BLaER1 (cell line): ENCODE measurements at regions not wholly inside any gene's neighbourhood (a gene's known extent, or its start where the extent isn't known, plus 50 kb on each side); places are given as distances from the start of the nearest gene placed in this dataset.

Source experiments
- H3K27ac ChIP-seq: shearing (Covaris generic); formaldehyde crosslinking; 2 replicates; pipeline ENCODE4 v1.8.1; 2022
- H3K27me3 ChIP-seq: shearing (Covaris generic); formaldehyde crosslinking; 2 replicates; pipeline ENCODE4 v1.8.1; 2022
- H3K36me3 ChIP-seq: shearing (Covaris generic); formaldehyde crosslinking; 2 replicates; pipeline ENCODE4 v1.8.1; 2022
- H3K4me1 ChIP-seq: shearing (Covaris generic); formaldehyde crosslinking; 2 replicates; pipeline ENCODE4 v1.8.1; 2022
- H3K4me2 ChIP-seq: shearing (Covaris generic); formaldehyde crosslinking; 2 replicates; pipeline ENCODE4 v1.8.1; 2022
- H3K4me3 ChIP-seq: shearing (Covaris generic); formaldehyde crosslinking; 2 replicates; pipeline ENCODE4 v1.8.1; 2022
- H3K9ac ChIP-seq: shearing (Covaris generic); formaldehyde crosslinking; 2 replicates; pipeline ENCODE4 v1.8.1; 2022
- H3K9me3 ChIP-seq: shearing (Covaris generic); formaldehyde crosslinking; 2 replicates; pipeline ENCODE4 v1.8.1; 2022
- H4K20me1 ChIP-seq: shearing (Covaris generic); formaldehyde crosslinking; 2 replicates; pipeline ENCODE4 v1.8.1; 2022
- Cebpa-rat ChIP-seq: shearing (Covaris generic); IDR thresholded peaks from 2 replicates; pipeline ENCODE4 v1.8.1; 2022

- H3K9me3 ChIP-seq: no peaks in the 10 kb centered on the region
- H4K20me1 ChIP-seq: no peaks in the 10 kb centered on the region
- H3K9ac ChIP-seq: no peak overlapping the region
- H3K27me3 ChIP-seq: no peaks in the 10 kb centered on the region
- no peak overlapping the region for H3K4me2 ChIP-seq
- H3K4me3 ChIP-seq: no peak overlapping the region
- H3K36me3 ChIP-seq: no peaks in the 10 kb centered on the region
- TF ChIP-seq Cebpa-rat: no peak
- no peak overlapping the region for H3K27ac ChIP-seq
- H3K4me1 ChIP-seq: no peaks in the 10 kb centered on the region
Observed at GRCh38 chr5:4150067-4150466, 554.4 kb downstream of the IRX1 start.

- Histone ChIP-seq H3K4me2 (no peak overlapping the region), H3K4me3 (no peak overlapping the region), H3K9ac (no peak overlapping the region), H3K9me3 (no peaks in the 10 kb centered on the region), H3K4me1 (peaks cover 2% of the 10 kb centered on the region; the same call in 1 of the 2 replicates), H3K36me3 (no peaks in the 10 kb centered on the region), H4K20me1 (no peaks in the 10 kb centered on the region), H3K27me3 (no peaks in the 10 kb centered on the region), H3K27ac (no peak overlapping the region)
- no peak for TF ChIP-seq Cebpa-rat
Observed at GRCh38 chr5:4156153-4156552, 560.5 kb downstream of the IRX1 start.

- Histone ChIP-seq H4K20me1 (no peaks in the 10 kb centered on the region), H3K27me3 (no peaks in the 10 kb centered on the region), H3K9ac (no peak overlapping the region), H3K27ac (no peak overlapping the region), H3K4me3 (no peak overlapping the region), H3K36me3 (no peaks in the 10 kb centered on the region), H3K4me2 (no peak overlapping the region), H3K9me3 (no peaks in the 10 kb centered on the region), H3K4me1 (peaks cover 6% of the 10 kb centered on the region; the same call in 1 of the 2 replicates)
- TF ChIP-seq Cebpa-rat: no peak
Observed at GRCh38 chr5:4156889-4157288, 561.3 kb downstream of the IRX1 start.

GRCh38 chr5:4158750-4159447, 563.3 kb downstream of the IRX1 start:
- Histone ChIP-seq H3K9me3 (no peaks in the 10 kb centered on the region), H3K27ac (no peak overlapping the region), H3K27me3 (no peaks in the 10 kb centered on the region), H3K9ac (no peak overlapping the region), H3K36me3 (no peaks in the 10 kb centered on the region), H4K20me1 (no peaks in the 10 kb centered on the region), H3K4me3 (no peak overlapping the region), H3K4me1 (peaks cover 6% of the 10 kb centered on the region; the same call in 1 of the 2 replicates), H3K4me2 (no peak overlapping the region)
- TF ChIP-seq Cebpa-rat: no peak

- Histone ChIP-seq H3K9ac (no peak overlapping the region), H3K4me2 (no peak overlapping the region), H3K4me3 (no peak overlapping the region), H4K20me1 (no peaks in the 10 kb centered on the region), H3K27me3 (no peaks in the 10 kb centered on the region), H3K27ac (no peak overlapping the region), H3K4me1 (peaks cover 6% of the 10 kb centered on the region; the same call in 1 of the 2 replicates), H3K9me3 (no peaks in the 10 kb centered on the region), H3K36me3 (no peaks in the 10 kb centered on the region)
- no peak for TF ChIP-seq Cebpa-rat
Observed at GRCh38 chr5:4159681-4160080, 564.0 kb downstream of the IRX1 start.

GRCh38 chr5:4164167-4164566, 568.5 kb downstream of the IRX1 start:
- TF ChIP-seq Cebpa-rat: no peak
- Histone ChIP-seq H3K9ac (no peak overlapping the region), H3K36me3 (no peaks in the 10 kb centered on the region), H3K27ac (no peak overlapping the region), H3K9me3 (no peaks in the 10 kb centered on the region), H3K27me3 (no peaks in the 10 kb centered on the region), H3K4me3 (no peak overlapping the region), H4K20me1 (no peaks in the 10 kb centered on the region), H3K4me2 (no peak overlapping the region), H3K4me1 (peaks cover 6% of the 10 kb centered on the region; the same call in 1 of the 2 replicates)

GRCh38 chr5:4180703-4181102, 585.1 kb downstream of the IRX1 start:
- H3K4me3 ChIP-seq: no peak overlapping the region

GRCh38 chr5:4182144-4182543, 586.5 kb downstream of the IRX1 start:
- Histone ChIP-seq H3K9ac (no peak overlapping the region), H3K4me3 (no peak overlapping the region), H3K27me3 (no peaks in the 10 kb centered on the region), H3K4me2 (no peak overlapping the region), H4K20me1 (no peaks in the 10 kb centered on the region), H3K36me3 (no peaks in the 10 kb centered on the region), H3K4me1 (no peaks in the 10 kb centered on the region), H3K27ac (no peak overlapping the region), H3K9me3 (peaks cover 23% of the 10 kb centered on the region)
- no peak for TF ChIP-seq Cebpa-rat

More at GRCh38 chr5:4180703-4181102, 585.1 kb downstream of the IRX1 start:
- Histone ChIP-seq H3K4me1 (no peaks in the 10 kb centered on the region), H3K9me3 (peaks cover 19% of the 10 kb centered on the region), H3K27me3 (no peaks in the 10 kb centered on the region), H3K27ac (no peak overlapping the region), H3K36me3 (no peaks in the 10 kb centered on the region), H3K4me2 (no peak overlapping the region), H4K20me1 (no peaks in the 10 kb centered on the region), H3K9ac (no peak overlapping the region)
- TF ChIP-seq Cebpa-rat: no peak

GRCh38 chr5:4185127-4185526, 589.5 kb downstream of the IRX1 start:
- TF ChIP-seq Cebpa-rat: no peak
- peaks cover 15% of the 10 kb centered on the region for H3K4me1 ChIP-seq
- H3K27ac ChIP-seq: no peak overlapping the region
- no peak overlapping the region for H3K9ac ChIP-seq
- no peaks in the 10 kb centered on the region for H3K27me3 ChIP-seq
- H3K4me2 ChIP-seq: no peak overlapping the region
- H3K9me3 ChIP-seq: peaks cover 25% of the 10 kb centered on the region
- H3K36me3 ChIP-seq: no peaks in the 10 kb centered on the region
- H3K4me3 ChIP-seq: no peak overlapping the region
- H4K20me1 ChIP-seq: no peaks in the 10 kb centered on the region

GRCh38 chr5:4188704-4189103, 593.1 kb downstream of the IRX1 start:
- Histone ChIP-seq H4K20me1 (no peaks in the 10 kb centered on the region), H3K9ac (no peak overlapping the region), H3K4me1 (peaks cover 15% of the 10 kb centered on the region), H3K4me2 (peak overlapping the region; percentile 45), H3K4me3 (no peak overlapping the region), H3K27me3 (no peaks in the 10 kb centered on the region), H3K36me3 (no peaks in the 10 kb centered on the region), H3K27ac (no peak overlapping the region), H3K9me3 (peaks cover 25% of the 10 kb centered on the region)
- no peak for TF ChIP-seq Cebpa-rat
